ENCODE measurements at regions not wholly inside any gene's neighbourhood (a gene's known extent, or its start where the extent isn't known, plus 50 kb on each side); places are given as distances from the start of the nearest gene placed in this dataset.

DNA sequence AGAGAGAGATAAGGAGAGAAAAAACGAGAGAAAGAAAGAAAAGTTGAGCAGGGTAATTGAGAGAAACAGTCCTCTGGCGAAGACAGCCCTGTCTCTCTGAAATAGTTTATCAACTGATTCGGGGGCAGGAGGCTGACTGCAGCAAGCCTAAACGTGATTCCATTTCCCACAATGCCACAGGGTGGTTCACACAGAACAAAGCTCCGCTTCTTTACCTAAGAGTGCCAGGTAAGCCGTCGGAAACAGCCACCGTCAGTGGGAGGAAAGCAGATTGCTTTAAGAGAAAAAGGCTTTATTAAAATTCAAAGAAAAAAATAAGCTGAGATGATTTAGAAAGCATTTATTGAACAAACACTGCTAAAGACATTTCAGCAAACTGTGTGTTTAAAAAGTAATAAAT lies 271.4 kb upstream of the POU3F3 start:
- TF ChIP-seq, protein P1, sequence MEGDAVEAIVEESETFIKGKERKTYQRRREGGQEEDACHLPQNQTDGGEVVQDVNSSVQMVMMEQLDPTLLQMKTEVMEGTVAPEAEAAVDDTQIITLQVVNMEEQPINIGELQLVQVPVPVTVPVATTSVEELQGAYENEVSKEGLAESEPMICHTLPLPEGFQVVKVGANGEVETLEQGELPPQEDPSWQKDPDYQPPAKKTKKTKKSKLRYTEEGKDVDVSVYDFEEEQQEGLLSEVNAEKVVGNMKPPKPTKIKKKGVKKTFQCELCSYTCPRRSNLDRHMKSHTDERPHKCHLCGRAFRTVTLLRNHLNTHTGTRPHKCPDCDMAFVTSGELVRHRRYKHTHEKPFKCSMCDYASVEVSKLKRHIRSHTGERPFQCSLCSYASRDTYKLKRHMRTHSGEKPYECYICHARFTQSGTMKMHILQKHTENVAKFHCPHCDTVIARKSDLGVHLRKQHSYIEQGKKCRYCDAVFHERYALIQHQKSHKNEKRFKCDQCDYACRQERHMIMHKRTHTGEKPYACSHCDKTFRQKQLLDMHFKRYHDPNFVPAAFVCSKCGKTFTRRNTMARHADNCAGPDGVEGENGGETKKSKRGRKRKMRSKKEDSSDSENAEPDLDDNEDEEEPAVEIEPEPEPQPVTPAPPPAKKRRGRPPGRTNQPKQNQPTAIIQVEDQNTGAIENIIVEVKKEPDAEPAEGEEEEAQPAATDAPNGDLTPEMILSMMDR (IDR thresholded peaks at IDR 0.05; ENCODE audit: unreplicated experiment) = no peak

DNA sequence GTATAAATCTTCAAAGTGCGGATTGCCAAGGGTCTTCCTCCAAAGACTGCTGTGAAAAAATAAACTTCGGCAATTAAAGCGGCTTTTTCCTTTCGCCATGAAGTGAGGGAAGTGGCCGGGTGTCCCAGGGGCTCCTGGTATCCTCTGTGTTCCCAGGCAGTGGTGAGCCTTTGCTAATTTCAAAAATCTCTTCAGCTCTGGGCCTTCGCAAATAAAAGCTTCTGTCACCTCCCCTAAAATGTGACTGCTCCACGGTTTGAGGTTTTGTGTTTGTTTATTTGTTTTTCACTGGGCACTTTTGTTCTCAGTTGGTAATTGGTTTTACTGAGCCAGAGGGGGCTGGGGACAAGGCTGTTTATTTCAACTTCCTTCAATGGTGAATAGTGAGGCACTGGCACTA lies 270.1 kb upstream of the POU3F3 start:
- TF ChIP-seq, protein P1 (IDR thresholded peaks at IDR 0.05; ENCODE audit: unreplicated experiment) = no peak
- no peaks in the 10 kb centered on the region for H3K36me3 Mint-ChIP-seq
- no peak overlapping the region for H3K27ac Mint-ChIP-seq
- H3K4me1 Mint-ChIP-seq = peaks cover 2% of the 10 kb centered on the region
- H3K27me3 Mint-ChIP-seq (ENCODE audit: low read depth) = peaks cover 1% of the 10 kb centered on the region
- H3K4me3 Mint-ChIP-seq = no peak overlapping the region
- no peaks in the 10 kb centered on the region for H3K9me3 Mint-ChIP-seq
- DNase-seq (ENCODE audit: low spot score in 2 of 2, unreplicated experiment in 2 of 2) = no peak

More for the DNA sequence above, 271.4 kb upstream of the POU3F3 start:
- H3K36me3 Mint-ChIP-seq = no peaks in the 10 kb centered on the region
- H3K4me3 Mint-ChIP-seq = no peak overlapping the region
- DNase-seq (ENCODE audit: low spot score in 2 of 2, unreplicated experiment in 2 of 2) = no peak
- H3K9me3 Mint-ChIP-seq = no peaks in the 10 kb centered on the region
- peaks cover 1% of the 10 kb centered on the region for H3K27me3 Mint-ChIP-seq (ENCODE audit: low read depth)
- no peak overlapping the region for H3K27ac Mint-ChIP-seq
- peaks cover 2% of the 10 kb centered on the region for H3K4me1 Mint-ChIP-seq

DNA sequence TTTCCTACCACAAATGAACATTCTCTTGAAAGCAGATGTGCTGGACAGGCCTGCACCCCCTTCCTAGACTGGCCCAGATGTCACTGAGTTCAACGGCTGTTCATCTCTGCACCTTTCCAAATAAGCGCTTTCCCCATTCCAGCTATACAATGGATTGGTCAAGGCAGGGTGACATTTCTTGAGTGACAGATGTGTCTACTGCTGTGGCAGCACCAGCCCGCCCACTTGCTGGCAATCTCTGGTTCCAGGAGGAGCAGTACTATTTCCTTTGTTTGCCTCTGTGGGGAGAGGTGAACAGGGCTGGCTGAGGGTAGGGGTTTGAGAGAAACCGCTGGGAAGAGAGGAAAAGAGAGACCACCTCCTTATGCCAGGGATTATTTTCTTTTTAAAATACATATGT lies 269.5 kb upstream of the POU3F3 start:
- no peak for DNase-seq (ENCODE audit: low spot score in 2 of 2, unreplicated experiment in 2 of 2)
- Mint-ChIP-seq H3K27me3 (ENCODE audit: low read depth) (peaks cover 1% of the 10 kb centered on the region), H3K4me1 (peaks cover 2% of the 10 kb centered on the region), H3K27ac (no peak overlapping the region), H3K9me3 (peaks cover under 1% of the 10 kb centered on the region), H3K4me3 (no peak overlapping the region), H3K36me3 (no peaks in the 10 kb centered on the region)
- TF ChIP-seq, protein P1 (IDR thresholded peaks at IDR 0.05; ENCODE audit: unreplicated experiment) = no peak

DNA sequence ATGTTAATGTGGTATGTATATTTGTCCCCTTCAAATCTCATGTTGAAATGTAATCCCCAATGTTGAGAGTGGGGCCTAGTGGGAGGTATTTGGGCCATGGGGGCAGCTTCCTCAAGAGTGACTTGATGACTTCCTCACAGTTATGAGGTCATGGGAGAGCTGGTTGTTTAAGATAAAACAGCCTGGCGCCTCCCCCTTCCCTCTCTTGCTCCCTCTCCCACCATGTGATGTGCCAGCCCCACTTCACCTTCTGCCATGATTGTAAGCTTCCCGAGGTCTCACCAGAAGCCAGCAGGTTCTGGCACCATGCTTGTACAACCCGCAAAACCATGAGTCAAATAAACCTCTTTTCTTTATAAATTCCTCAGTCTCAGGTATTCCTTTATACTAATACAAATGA lies 258.3 kb upstream of the POU3F3 start:
- H3K36me3 Mint-ChIP-seq = no peaks in the 10 kb centered on the region
- DNase-seq (ENCODE audit: low spot score in 2 of 2, unreplicated experiment in 2 of 2) = no peak
- H3K27me3 Mint-ChIP-seq (ENCODE audit: low read depth) = no peaks in the 10 kb centered on the region
- H3K9me3 Mint-ChIP-seq = peaks cover 61% of the 10 kb centered on the region
- no peak overlapping the region for H3K27ac Mint-ChIP-seq
- TF ChIP-seq, protein P1 (IDR thresholded peaks at IDR 0.05; ENCODE audit: unreplicated experiment) = no peak
- no peak overlapping the region for H3K4me3 Mint-ChIP-seq
- no peaks in the 10 kb centered on the region for H3K4me1 Mint-ChIP-seq

DNA sequence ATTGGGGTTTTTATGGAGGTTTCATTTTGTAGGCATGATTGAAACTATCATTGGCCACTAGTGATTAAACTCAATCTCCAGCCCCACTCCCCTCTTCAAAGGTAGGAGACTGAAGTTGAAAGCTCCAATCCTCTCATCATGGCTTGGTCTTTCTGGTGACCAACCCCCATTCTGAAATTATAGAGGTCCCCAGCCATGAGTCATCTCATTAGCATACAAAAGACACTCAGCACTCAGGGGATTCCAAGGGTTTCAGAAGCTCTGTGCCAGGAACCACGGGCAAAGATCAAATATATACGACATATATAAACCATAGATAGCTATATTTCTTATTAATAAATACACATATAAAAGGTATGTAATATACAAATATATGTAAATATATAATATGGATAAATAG lies 256.0 kb upstream of the POU3F3 start:
- Mint-ChIP-seq H3K4me1 (no peaks in the 10 kb centered on the region), H3K4me3 (no peak overlapping the region), H3K9me3 (peaks cover 54% of the 10 kb centered on the region), H3K36me3 (no peaks in the 10 kb centered on the region), H3K27me3 (ENCODE audit: low read depth) (no peaks in the 10 kb centered on the region), H3K27ac (no peak overlapping the region)
- TF ChIP-seq, protein P1 (IDR thresholded peaks at IDR 0.05; ENCODE audit: unreplicated experiment) = no peak
- DNase-seq (ENCODE audit: low spot score in 2 of 2, unreplicated experiment in 2 of 2) = no peak

DNA sequence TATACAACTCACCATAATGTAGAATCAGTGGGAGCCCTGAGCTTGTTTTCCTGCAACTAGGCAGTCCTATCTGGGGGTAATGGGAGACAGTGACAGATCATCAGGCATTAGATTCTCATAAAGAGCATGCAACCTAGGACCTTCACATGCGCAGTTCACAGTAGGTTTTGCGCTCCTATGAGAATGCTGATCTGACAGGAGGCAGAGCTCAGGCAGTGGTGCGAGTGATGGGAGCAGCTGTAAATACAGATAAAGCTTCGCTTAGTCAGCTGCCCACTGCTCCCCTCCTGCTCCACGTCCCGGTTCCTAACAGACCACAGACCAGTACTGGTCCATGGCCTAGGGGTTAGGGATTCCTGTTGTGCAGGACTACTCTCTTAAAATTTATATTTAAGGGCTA lies 255.3 kb upstream of the POU3F3 start:
- Mint-ChIP-seq H3K27ac (no peak overlapping the region), H3K9me3 (peaks cover 48% of the 10 kb centered on the region), H3K4me1 (no peaks in the 10 kb centered on the region), H3K36me3 (no peaks in the 10 kb centered on the region), H3K4me3 (no peak overlapping the region), H3K27me3 (ENCODE audit: low read depth) (no peaks in the 10 kb centered on the region)
- no peak for DNase-seq (ENCODE audit: low spot score in 2 of 2, unreplicated experiment in 2 of 2)
- TF ChIP-seq, protein P1 (IDR thresholded peaks at IDR 0.05; ENCODE audit: unreplicated experiment) = no peak
